Heart left ventricle (tissue), 16 donors: ENCODE measurements at regions not wholly inside any gene's neighbourhood (a gene's known extent, or its start where the extent isn't known, plus 50 kb on each side); places are given as distances from the start of the nearest gene placed in this dataset.

ENCODE experiments used
- ATAC-seq, 4 donors: fragments of 200-7000 bp; cut with Tn5 transposase; one replicate each; pipeline ENCODE4 v1.9.1; 2020 to 2022; ENCODE audit warnings: moderate library complexity in 4 of 4, mild to moderate bottlenecking in 3 of 4, moderate number of reproducible peaks in 1 of 4
- DNase-seq, 5 donors: peaks; one replicate each; pipeline ENCODE4 v3.0.0-alpha.2; 2020
- H3K27ac ChIP-seq, 12 donors: fragments of 200-600 bp; sonication (generic) in 4 of 12; one replicate each; pipeline versions ENCODE4 v1.5.0 to v1.8.0; 2016 to 2022; ENCODE audit warnings: mild to moderate bottlenecking in 2 of 12
- H3K27me3 ChIP-seq, 9 donors: fragments of 200-600 bp; sonication (generic) in 2 of 9; one replicate each; pipeline versions ENCODE4 v1.5.1 to v1.8.0; 2016 to 2022; ENCODE audit warnings: mild to moderate bottlenecking in 3 of 9
- H3K36me3 ChIP-seq, 9 donors: fragments of 200-600 bp; sonication (generic) in 2 of 9; one replicate each; pipeline versions ENCODE4 v1.5.0 to v1.8.0; 2018 to 2022; ENCODE audit warnings: mild to moderate bottlenecking in 2 of 9
- H3K4me1 ChIP-seq, 12 donors: fragments of 200-600 bp; sonication (generic) in 4 of 12; one replicate each; pipeline versions ENCODE4 v1.5.0 to v1.8.0; 2016 to 2022; ENCODE audit warnings: mild to moderate bottlenecking in 3 of 12
- H3K4me3 ChIP-seq, 12 donors: fragments of 200-600 bp; sonication (generic) in 4 of 12; one replicate each; pipeline versions ENCODE4 v1.5.0 to v1.8.0; 2017 to 2022; ENCODE audit warnings: mild to moderate bottlenecking in 9 of 12, moderate library complexity in 4 of 12
- H3K9me3 ChIP-seq, 12 donors: fragments of 200-600 bp; sonication (generic) in 4 of 12; one replicate each; pipeline versions ENCODE4 v1.5.0 to v1.8.0; 2016 to 2022; ENCODE audit warnings: mild to moderate bottlenecking in 1 of 12
- POLR2A ChIP-seq, 2 donors: fragments of 450-650 bp; IDR thresholded peaks; one replicate each; pipeline ENCODE4 v1.6.1; 2017; ENCODE audit warnings: antibody characterized with exemption in 2 of 2, mild to moderate bottlenecking in 2 of 2, moderate library complexity in 2 of 2
- WGBS, 4 donors: extraction: QIAGEN DNeasy Blood & Tissue Kit in 2 of 4; methylation state at CpG; one replicate each; pipeline versions ENCODE4 v1.1.5 to v1.1.7; 2013 to 2018; 5-methylcytosine and 5-hydroxymethylcytosine counted together
- intact Hi-C, 10 donors: fragments of 100-400 bp; cut with DNase I; formaldehyde crosslinking; loops; one replicate each; pipeline versions ENCODE4 v1.11.1 to v1.14.2; 2022
- TF ChIP-seq, protein P1 (sequence below), 12 donors: fragments of 200-600 bp; sonication (generic) in 4 of 12; IDR thresholded peaks; one replicate each; pipeline versions ENCODE4 v1.5.0 to v1.8.0; 2018 to 2022; ENCODE audit warnings: antibody characterized with exemption in 12 of 12, mild to moderate bottlenecking in 5 of 12
- donor health status: ischemic (EF 13 %, LVEDD 7.1; RV severe dilation, severe dysfunction).
- donor health status: healthy with polysubstance abuse.
- donor health status: DM: no; HTN: yes; CAD: no.
- donor health status: DM: no; HTN: no; CAD: no.
- donor health status: ischemic (EF 25% LVEDD 6.9; RV normal size, moderate dysfunction).
- donor health status: ischemic (EF 25% LVEDD 5.7; RV mildly dilated, moderate dysfunction).
- donor health status: healthy.
- donor health status: DM: yes; HTN: yes; CAD: no.
- donor health status: ischemic (EF 35%, LVEDD 5.7; RV mildly dilated, moderate dysfunction).
- donor health status: nonischemic (EF 11% LVEDD 7.7; RV severe dilation, severe dysfunction).
- donor health status: DM: yes; HTN: yes; CAD: no.
- donor health status: PGD.
- donor health status: ischemic (EF 29% LVEDD 5.4; RV normal size, mild dysfunction).
- donor health status: nonischemic (EF 23%, LVEDD 6.1; RV moderate dilation, normal function).

DNA sequence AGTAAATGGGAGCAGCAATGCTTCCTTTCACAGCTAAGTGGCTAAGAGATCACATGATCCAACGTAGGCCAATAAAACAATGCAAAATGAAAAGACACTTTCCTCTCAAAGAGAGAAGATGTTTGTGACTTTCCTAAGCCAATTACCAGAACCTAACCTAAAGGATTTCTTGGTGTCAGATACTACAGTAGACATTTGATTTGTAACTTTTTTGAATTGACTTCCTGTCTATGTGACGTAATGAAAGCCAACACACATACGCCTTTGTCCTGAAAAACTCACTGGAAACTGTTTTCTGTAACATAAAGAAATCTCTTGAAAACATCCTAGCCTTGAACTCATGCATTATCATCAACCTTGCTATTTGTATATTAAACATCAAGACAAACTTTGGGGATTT is 417.1 kb downstream of the GPAM start:
- DNase-seq (no peak), ATAC-seq (no peak)
- Histone ChIP-seq H3K36me3 (no peaks in the 10 kb centered on the region), H3K27me3 (peaks cover 0 to 8% (median 0%) of the 10 kb centered on the region in 9 donors), H3K27ac (no peak overlapping the region), H3K9me3 (peaks cover 0 to 12% (median 0%) of the 10 kb centered on the region in 12 donors), H3K4me3 (no peak overlapping the region), H3K4me1 (no peaks in the 10 kb centered on the region)
- intact Hi-C loops, result loop anchor here in 1 of 10 donors (10.0 kb wide), 1 partner anchor 368 kb away; no protein-coding TSS in a partner anchor
- no peak for TF ChIP-seq POLR2A (IDR thresholded peaks at IDR 0.05)
- TF ChIP-seq, protein P1, sequence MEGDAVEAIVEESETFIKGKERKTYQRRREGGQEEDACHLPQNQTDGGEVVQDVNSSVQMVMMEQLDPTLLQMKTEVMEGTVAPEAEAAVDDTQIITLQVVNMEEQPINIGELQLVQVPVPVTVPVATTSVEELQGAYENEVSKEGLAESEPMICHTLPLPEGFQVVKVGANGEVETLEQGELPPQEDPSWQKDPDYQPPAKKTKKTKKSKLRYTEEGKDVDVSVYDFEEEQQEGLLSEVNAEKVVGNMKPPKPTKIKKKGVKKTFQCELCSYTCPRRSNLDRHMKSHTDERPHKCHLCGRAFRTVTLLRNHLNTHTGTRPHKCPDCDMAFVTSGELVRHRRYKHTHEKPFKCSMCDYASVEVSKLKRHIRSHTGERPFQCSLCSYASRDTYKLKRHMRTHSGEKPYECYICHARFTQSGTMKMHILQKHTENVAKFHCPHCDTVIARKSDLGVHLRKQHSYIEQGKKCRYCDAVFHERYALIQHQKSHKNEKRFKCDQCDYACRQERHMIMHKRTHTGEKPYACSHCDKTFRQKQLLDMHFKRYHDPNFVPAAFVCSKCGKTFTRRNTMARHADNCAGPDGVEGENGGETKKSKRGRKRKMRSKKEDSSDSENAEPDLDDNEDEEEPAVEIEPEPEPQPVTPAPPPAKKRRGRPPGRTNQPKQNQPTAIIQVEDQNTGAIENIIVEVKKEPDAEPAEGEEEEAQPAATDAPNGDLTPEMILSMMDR (IDR thresholded peaks at IDR 0.05), result no peak
- 59 to 72% (median 64%) methylated on average over 3 of the region's 3 CpGs for WGBS, 4 donors

DNA sequence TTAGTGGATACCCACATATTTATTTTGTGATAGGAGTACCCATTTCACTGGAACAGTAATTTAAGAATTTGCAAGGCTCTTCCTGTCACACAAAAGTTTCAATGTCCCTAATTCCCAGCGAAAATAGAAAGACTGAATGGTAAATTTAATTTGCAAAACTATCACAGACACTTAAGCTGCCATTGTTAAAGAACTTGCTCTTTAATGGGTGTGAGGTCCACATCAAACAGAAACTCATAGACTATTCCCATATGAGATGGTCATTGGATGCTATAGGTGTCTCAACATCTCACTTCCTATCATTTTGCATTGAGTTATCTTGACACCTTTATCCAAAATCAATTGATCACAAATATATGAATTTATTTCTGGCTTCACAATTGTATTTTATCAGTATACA is 415.9 kb downstream of the GPAM start:
- intact Hi-C loops, result loop anchor here in 1 of 10 donors (10.0 kb wide), 1 partner anchor 367 kb away; no protein-coding TSS in a partner anchor
- ATAC-seq (no peak), DNase-seq (no peak)
- H3K27ac ChIP-seq, result no peak overlapping the region
- H3K9me3 ChIP-seq, result peaks cover 0 to 12% (median 0%) of the 10 kb centered on the region in 12 donors
- no peaks in the 10 kb centered on the region for H3K36me3 ChIP-seq
- H3K4me3 ChIP-seq, result no peak overlapping the region
- TF ChIP-seq, protein P1 (IDR thresholded peaks at IDR 0.05), result no peak
- TF ChIP-seq POLR2A (IDR thresholded peaks at IDR 0.05), result no peak
- 8 to 29% (median 18%) methylated on average over 1 of the region's 1 CpG for WGBS, 4 donors
- no peaks in the 10 kb centered on the region for H3K4me1 ChIP-seq
- H3K27me3 ChIP-seq, result no peaks in the 10 kb centered on the region

DNA sequence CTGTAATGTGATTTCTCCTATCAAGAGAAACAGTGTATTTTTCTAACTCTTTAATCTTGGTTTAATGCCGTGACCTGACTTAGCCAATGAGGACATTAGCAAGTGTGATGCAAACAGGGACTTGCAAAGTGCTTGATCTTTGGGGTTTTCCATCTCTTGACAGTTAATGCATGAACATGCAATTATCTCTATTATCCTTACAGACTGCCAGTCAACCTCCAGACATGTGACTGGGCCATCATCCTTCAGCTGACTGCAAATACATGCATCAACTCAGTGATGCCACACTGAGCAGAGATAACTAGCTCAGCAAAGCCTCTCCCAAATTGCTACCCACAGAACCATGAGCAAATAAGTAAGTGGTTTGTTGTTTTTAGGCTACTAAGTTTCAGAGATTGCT is 409.6 kb downstream of the GPAM start:
- DNase-seq, result no peak
- no peaks in the 10 kb centered on the region for H3K4me1 ChIP-seq
- H3K4me3 ChIP-seq, result no peak overlapping the region
- TF ChIP-seq, protein P1 (IDR thresholded peaks at IDR 0.05), result no peak
- no peak for TF ChIP-seq POLR2A (IDR thresholded peaks at IDR 0.05)
- no peak for ATAC-seq
- no peaks in the 10 kb centered on the region for H3K36me3 ChIP-seq
- WGBS, 4 donors, result 59 to 72% (median 63%) methylated on average over 1 of the region's 1 CpG
- intact Hi-C loops, result no loop called here
- no peaks in the 10 kb centered on the region for H3K27me3 ChIP-seq
- peaks cover 0 to 2% (median 0%) of the 10 kb centered on the region in 12 donors for H3K9me3 ChIP-seq
- H3K27ac ChIP-seq, result no peak overlapping the region

DNA sequence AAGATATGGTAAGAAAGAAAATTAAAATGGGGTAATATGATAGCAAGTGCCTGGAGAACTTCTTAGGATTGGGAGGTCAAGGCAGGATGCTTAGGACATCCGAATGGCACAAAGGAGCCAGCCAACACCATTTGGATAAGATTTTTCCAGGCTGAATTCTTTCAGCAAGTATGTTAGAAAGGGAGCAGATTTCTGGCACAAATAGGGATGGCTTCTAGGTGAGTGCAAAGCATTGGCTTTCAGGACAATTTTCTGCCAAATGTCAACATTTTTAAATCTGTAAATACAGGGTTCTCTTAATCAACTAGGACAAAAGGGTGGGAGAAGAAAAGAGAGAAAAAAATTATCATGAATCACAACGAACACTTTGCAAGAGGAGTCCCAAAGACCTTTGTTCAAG is 409.1 kb downstream of the GPAM start:
- H3K4me1 ChIP-seq, result no peaks in the 10 kb centered on the region
- WGBS, 4 donors, result 48 to 61% (median 54%) methylated on average over 2 of the region's 2 CpGs
- H3K27me3 ChIP-seq, result no peaks in the 10 kb centered on the region
- TF ChIP-seq, protein P1 (IDR thresholded peaks at IDR 0.05), result no peak
- TF ChIP-seq POLR2A (IDR thresholded peaks at IDR 0.05), result no peak
- no peaks in the 10 kb centered on the region for H3K36me3 ChIP-seq
- no peak overlapping the region for H3K4me3 ChIP-seq
- DNase-seq (no peak), ATAC-seq (no peak)
- intact Hi-C loops, result no loop called here
- peaks cover 0 to 2% (median 0%) of the 10 kb centered on the region in 12 donors for H3K9me3 ChIP-seq
- H3K27ac ChIP-seq, result no peak overlapping the region
